Anterior cingulate cortex (tissue), 58 donors: ENCODE measurements at regions not wholly inside any gene's neighbourhood (a gene's known extent, or its start where the extent isn't known, plus 50 kb on each side); places are given as distances from the start of the nearest gene placed in this dataset.

Experiments used
- DNase-seq, 58 donors: peaks; one replicate each; lab custom pipeline; 2025; lab: John Stamatoyannopoulos, UW

- no peak for DNase-seq
Measured at GRCh38 chr10:123514996-123515395, 151.2 kb upstream of the GPR26 start.

DNA sequence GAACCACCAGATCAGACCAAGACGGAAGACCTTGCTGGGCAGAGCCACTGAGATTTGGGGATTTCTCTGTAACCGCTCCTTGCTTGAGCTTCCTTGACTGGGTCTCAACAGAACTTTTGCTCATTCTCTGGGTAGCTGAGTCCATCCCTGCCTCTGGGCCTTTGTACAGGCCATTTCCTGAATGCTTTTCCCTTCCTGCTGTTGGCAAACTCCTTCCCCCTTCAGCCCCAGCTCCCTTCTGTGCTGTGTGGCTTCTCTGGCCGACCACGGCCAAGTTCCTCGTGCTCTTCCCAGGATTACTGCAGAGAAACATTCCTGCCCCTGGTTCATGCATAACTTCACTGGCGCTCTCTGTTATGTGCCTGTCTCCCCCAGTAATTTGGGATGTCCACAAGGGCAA lies 150.5 kb upstream of the GPR26 start:
- no peak for DNase-seq

DNA sequence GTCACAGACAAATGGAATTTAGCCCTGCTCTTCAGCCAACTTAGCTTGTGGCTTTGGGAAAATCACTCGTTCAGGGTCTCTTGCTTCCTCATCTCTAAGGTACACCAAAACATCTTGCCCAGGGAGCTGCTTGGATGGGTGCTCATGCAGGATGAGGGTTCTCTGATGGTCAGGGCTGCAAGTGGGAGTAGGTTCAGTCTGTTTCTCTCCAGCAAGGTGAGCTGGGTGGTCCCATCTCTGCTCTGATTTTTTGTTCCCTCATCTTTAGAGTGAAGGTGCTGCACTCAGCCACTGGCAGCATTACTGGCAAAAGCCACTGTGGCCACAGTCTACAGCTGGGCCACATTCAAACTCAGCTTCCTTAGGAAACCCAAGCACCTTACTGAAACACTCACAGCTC lies 149.9 kb upstream of the GPR26 start:
- no peak for DNase-seq

DNA sequence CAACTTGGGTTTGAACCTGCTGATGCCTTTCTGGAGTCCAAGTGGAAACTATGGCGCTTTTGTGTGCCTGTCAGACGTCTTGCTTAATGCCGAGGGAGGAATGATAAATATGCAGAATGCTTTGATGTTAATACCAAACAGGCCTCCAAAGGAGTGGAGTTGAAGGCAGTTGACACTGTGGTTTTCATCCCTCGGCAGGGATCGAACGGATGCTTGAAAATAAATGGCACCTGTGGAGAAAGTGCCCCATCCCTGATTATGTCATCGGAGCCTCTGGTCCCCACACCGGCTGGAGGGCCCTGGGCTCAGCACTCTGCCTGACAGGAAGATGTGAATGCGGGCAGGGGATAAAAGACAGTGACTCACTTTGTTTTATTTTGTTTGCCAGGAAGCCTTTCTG lies 148.7 kb upstream of the GPR26 start:
- DNase-seq = no peak

- no peak for DNase-seq
Measured at GRCh38 chr10:123517901-123518300, 148.3 kb upstream of the GPR26 start.

DNA sequence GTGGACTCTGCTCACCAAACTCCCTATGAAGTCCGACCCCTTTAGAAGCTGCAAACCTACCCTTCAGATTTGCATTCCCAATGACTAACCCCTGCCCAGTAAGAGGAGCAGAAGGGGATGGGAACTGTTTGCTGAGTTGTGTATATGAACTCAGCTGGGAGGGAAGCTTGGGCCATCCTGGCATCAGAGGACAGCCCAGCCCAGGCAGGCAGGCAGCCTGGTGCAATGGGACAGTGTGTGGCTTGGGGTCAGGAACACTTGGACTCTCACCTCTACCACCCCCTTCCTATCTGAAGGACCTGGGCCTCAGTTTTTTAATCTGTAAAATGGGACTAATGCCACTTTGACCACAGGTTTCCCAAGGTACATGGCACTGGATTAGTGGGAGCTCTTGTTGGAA lies 147.4 kb upstream of the GPR26 start:
- DNase-seq = no peak

DNA sequence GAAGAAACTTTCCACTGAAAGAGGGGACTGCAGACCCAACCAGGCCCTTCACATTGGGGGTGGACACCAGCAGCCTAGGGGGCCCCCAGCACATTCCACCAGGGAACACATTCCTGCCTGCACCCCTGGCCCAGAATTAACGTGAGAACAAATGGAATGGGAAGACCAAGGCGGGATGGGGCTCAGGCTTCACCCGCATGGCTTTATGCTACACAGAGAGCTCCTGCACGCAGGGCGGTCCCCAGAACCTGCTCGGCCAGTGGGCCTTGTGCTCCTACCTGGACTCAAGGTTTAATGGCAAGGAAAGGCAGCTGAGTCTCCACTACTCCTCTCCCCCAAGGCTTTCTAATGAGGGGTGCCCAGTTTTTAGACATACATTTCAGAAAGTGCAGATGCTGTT lies 146.3 kb upstream of the GPR26 start:
- no peak for DNase-seq

GRCh38 chr10:123521076-123521475 lies 145.1 kb upstream of the GPR26 start:
- DNase-seq = no peak

- DNase-seq = no peak
Measured at GRCh38 chr10:123521556-123521955, 144.6 kb upstream of the GPR26 start.

DNA sequence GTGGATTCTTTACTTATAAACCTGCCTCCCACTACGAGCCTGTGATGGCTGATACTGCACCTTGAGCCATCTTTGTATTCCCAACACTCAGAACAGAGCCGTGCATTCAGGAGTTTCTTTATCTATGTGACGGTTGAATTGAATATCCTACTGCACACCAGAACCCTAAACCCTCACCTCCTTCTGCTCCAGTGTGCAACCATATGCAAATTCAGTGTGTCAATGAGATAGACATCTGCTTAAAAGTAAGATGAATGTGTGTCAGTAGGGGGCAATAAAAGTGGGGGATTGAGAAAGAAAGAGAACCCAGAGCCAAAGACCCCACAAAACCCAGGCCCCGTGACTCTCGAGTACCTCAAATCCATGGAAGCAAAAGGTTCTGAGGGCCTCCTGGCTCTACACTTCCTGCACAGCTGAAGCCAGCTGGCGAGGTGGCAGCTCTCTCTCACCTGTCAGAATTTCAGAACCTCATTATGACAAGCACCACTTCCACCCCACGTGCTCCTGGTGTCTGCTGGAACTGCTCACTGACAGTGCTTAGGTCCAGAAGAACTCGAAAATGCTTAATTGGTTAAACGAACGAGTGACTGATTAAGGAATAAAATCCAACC lies 143.3 kb upstream of the GPR26 start:
- no peak for DNase-seq

DNA sequence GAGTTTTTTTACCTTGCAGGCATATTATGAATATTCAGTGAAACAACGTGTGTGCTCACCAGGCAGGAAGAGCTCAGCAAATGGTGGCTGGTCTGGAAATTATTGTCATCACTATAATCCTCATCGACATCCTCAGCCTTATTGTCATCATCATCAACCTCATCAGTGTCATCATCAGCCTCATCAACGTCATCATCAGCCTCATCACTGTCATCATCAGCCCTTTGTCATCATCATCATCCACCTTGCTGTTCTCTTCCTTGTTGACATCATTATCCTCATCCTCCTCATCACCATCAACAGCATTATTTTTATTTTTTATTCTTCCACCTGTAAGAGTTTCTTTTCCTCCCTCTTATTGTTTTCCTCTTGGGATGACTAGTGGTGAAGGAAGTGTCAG lies 142.3 kb upstream of the GPR26 start:
- DNase-seq = no peak

DNA sequence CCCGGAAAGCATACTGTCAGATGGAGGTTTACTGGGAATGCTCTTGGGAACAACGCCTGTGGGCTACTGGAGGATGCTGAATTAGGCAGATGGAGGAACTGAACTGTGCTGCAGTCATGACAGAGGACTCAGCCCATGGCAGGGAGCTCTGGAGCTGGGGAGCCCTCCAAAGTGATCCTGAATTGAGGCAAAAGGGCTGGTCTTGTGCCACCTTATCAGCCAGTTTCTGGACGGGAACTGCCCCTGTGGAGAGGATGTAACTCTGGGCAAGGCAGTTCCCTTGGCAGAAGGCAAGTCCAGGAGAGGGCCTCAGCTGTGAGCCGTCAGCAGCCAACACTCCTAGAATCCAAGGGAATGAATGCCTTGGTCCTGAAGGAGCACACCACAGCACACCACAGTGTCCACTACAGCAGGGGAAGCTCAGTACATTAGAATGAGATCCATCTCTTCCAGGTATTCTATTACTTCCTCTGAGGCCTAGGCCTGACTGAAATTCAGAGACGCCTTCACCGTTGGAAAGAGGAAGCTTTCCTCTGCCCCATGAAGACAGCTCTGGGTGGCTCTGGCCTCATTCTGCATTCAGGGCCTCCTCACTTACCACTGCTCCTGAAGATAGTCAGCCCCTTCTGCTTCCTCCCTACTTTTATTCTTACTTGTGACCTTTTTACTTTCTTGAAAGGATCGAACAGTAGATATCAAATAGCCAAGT lies 139.6 kb upstream of the GPR26 start:
- no peak for DNase-seq

DNA sequence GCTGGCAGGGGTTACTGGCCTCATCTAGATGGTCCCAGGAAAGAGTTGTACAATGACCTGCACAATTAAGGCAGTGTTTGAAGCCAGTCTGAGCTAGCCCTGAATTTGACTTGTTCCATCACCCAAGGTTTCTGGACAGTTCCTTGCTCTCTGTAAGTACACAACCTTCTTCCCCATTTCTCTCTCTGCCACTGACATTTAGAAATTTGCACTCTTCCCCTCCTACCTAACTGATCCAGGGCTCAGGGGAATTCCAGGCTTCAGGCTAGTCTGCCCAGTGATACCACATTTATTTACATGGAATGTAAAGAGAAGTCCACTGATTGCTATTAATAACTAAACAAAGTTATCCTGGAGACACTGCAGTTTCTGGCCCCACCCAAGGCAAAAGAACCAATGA lies 139.0 kb upstream of the GPR26 start:
- no peak for DNase-seq

DNA sequence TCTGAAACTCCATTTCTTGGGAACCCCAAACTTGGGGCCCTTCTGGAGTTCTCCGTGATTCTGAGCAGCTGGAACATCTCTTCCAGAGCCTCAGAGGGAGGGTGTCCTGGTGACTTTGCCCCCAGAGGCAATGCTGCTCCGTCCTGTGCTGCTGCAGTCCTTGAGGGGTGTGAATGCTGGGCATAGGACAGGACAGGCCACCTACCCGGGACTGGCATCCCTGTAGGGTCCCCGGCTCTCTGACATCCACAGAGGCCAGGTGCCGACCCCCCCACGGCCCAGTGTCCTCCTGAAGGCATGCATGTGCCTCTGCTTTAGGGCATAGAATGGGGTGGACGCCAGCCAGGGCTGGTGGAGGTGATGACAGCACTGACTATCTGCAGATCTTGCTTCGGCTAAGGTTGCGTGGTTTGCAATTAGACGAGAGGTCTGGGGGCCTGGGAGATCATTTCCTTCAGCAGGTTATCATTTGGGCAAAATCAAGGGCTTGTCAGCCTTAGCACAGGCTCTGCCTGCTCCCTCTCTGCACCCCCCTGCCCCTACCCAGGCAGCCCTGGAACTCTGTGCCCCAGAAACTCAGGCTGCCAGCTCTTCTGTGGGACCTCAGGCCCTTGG lies 136.9 kb upstream of the GPR26 start:
- DNase-seq = no peak

- no peak for DNase-seq
Measured at GRCh38 chr10:123530166-123530870, 135.8 kb upstream of the GPR26 start.

DNA sequence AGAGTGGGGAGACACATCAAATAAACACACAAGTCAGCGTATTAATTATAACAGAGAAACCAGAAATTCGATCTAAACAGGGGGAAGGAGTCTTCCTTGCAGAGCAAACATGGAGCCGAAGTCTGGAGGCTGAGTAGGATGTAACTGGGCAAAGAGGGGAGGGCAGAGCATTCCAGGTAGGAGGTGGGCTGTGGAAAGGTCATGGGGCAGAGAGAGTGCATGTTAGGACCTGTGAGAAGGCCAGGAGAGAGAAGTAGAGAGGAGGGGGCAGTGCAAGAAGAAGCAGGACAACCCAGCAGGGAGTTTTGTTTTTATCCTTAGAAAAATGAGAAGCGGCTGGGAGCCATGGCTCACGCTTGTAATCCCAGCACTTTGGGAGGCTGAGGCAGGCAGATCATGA lies 130.8 kb upstream of the GPR26 start:
- DNase-seq = no peak

GRCh38 chr10:123536176-123536845 lies 129.8 kb upstream of the GPR26 start:
- DNase-seq = no peak

DNA sequence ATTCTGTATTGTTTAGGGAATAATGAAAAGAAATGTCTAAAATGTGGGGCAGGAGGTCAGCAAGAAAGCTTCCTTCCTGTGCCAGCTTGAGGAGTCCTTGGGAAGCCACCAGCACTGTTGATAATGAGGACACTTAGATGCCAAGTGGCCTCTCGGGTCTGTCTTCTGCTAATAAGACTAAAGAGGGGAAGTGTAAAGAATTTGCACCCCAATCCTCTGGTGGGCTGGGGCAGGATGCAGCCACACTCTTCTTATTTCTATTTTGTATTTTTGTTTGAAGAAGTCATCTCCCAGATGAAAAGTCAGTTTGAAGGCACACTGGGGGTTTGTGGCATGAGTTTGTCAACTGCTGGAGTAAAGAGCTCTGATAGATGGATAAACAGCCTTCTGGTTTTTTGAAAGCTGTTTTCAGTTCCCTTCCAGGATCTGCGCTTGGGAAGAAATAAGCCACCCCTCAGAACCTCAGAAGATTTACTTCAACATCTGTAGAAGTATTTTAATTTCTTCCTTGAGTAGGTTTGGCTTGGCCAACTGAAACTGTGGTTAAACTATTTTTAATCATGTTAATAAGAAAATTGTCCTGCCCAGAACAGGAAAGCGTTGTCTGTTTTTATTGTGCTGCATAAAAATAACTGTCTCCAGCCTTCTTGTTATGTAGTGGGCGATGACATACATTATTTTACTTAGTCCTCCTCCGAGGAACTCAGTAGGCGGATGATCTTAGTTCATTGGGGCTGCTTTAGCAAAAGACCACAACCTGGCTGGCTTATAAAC lies 128.8 kb upstream of the GPR26 start:
- DNase-seq = no peak

DNA sequence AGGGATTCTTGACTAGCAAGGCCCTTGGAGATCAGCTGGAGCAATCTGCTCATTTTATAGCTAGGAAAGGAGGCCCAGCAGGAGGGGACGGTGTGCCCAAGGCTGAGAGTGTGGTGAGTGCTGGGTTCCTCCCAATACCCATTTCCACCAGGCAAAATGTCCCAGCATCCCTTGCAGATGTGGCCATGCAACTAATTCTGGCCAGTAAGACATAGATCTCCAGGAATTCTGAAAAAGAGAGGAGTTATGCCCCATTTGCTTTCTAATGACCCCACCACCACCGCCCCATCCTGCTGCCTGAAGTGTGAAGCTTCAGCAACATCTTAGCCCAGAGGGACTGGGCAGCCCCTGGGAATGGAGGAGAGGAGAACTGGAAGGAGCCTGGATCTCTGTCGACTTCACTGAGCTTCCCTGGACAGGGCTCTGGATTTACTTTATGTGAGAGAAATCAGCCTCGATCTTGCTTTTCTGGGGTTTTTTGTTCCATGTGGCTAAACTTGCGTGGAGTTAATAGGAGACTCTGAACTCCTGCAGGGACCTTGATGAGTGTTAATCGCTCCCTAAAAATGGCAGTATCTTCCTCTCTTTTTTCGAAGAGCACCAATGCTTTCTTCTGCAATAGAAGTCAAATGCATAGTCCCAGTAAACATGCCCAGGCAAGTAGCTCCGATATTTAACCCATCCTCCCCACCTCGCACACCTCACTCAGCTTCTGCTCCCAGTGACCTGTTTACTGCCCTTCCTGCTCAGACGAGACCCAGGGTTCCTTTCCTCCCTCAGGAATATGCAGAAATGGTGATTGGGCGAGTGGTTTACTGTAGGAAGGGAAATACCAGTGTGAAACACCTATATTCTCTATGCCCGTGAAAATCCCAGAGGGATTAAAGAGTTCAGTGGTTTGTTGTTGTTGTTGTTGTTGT lies 127.5 kb upstream of the GPR26 start:
- no peak for DNase-seq
